Esophagus muscularis mucosa (tissue), 4 donors: ENCODE measurements at regions not wholly inside any gene's neighbourhood (a gene's known extent, or its start where the extent isn't known, plus 50 kb on each side); places are given as distances from the start of the nearest gene placed in this dataset.

ENCODE experiments used
- DNase-seq: peaks from one replicate; pipeline ENCODE4 v3.0.0-alpha.2; 2017; ENCODE audit errors: extremely low spot score
- H3K27ac ChIP-seq, 4 donors: fragments of 200-600 bp; sonication (generic); replicated peaks in 1 of 4; 1 replicate in 3 of 4; 2 replicates in 1 of 4; pipeline ENCODE4 v1.5.1; 2016 to 2019; ENCODE audit warnings: mild to moderate bottlenecking in 1 of 4
- H3K27me3 ChIP-seq, 4 donors: fragments of 200-600 bp; sonication (generic); one replicate each; pipeline versions ENCODE4 v1.5.1 to v1.6.0; 2016 to 2019
- H3K36me3 ChIP-seq, 4 donors: fragments of 200-600 bp; sonication (generic); one replicate each; pipeline ENCODE4 v1.5.1; 2016 to 2019
- H3K4me1 ChIP-seq, 4 donors: fragments of 200-600 bp; sonication (generic); one replicate each; pipeline ENCODE4 v1.5.1; 2016 to 2019
- H3K4me3 ChIP-seq, 4 donors: fragments of 200-600 bp; sonication (generic); 1 replicate in 2 of 4; 2 replicates in 2 of 4; pipeline ENCODE4 v1.5.1; 2016 to 2019; ENCODE audit warnings: mild to moderate bottlenecking in 4 of 4, moderate library complexity in 1 of 4
- H3K9me3 ChIP-seq, 4 donors: fragments of 200-600 bp; sonication (generic); 1 replicate in 3 of 4; 2 replicates in 1 of 4; pipeline ENCODE4 v1.5.1; 2016 to 2019
- CTCF ChIP-seq, 3 experiments: fragments of 200-600 bp in 2 of 3; fragments of 450-650 bp in 1 of 3; sonication (generic) in 2 of 3; IDR thresholded peaks; one replicate each; pipeline ENCODE4 v1.5.1; 2017 to 2019; ENCODE audit warnings: antibody characterized with exemption in 3 of 3, mild to moderate bottlenecking in 2 of 3, moderate library complexity in 1 of 3
- EP300 ChIP-seq: sonication (generic); formaldehyde crosslinking; IDR thresholded peaks from one replicate; pipeline ENCODE4 v1.6.1; 2017; ENCODE audit warnings: antibody characterized with exemption
- POLR2A ChIP-seq: fragments of 450-650 bp; IDR thresholded peaks from one replicate; pipeline ENCODE4 v1.6.1; 2017; ENCODE audit warnings: antibody characterized with exemption, moderate library complexity, mild to moderate bottlenecking, low read depth
- POLR2AphosphoS5 ChIP-seq, 2 donors: sonication (generic); formaldehyde crosslinking; IDR thresholded peaks; one replicate each; pipeline ENCODE4 v1.6.1; 2017; ENCODE audit warnings: antibody characterized with exemption in 2 of 2
- WGBS: methylation state at CpG from one replicate; pipeline ENCODE4 v1.1.5; 2018; 5-methylcytosine and 5-hydroxymethylcytosine counted together
- intact Hi-C: fragments of 100-400 bp; cut with DNase I; formaldehyde crosslinking; loops from one replicate; pipeline ENCODE4 v1.15.1; 2023

- no peaks in the 10 kb centered on the region for H3K4me1 ChIP-seq
- no peaks in the 10 kb centered on the region for H3K9me3 ChIP-seq
- no peak overlapping the region for H3K4me3 ChIP-seq
- 70% methylated on average over 4 of the region's 4 CpGs for WGBS
- H3K27me3 ChIP-seq: no peaks in the 10 kb centered on the region
- H3K27ac ChIP-seq: no peak overlapping the region
- intact Hi-C loops: no loop called here
- no peak for DNase-seq
- no peaks in the 10 kb centered on the region for H3K36me3 ChIP-seq
- no peak for TF ChIP-seq CTCF (IDR thresholded peaks at IDR 0.05)
- TF ChIP-seq POLR2A: no peak
- TF ChIP-seq POLR2AphosphoS5 (IDR thresholded peaks at IDR 0.05): no peak
- TF ChIP-seq EP300: no peak
These were observed 145.1 kb downstream of the CD24 start for GRCh38 chr6:106829451-106829850.

GRCh38 chr6:106827081-106827480, 147.4 kb downstream of the CD24 start:
- Histone ChIP-seq H3K27me3 (no peaks in the 10 kb centered on the region), H3K4me3 (no peak overlapping the region), H3K4me1 (no peaks in the 10 kb centered on the region), H3K27ac (no peak overlapping the region), H3K36me3 (no peaks in the 10 kb centered on the region), H3K9me3 (no peaks in the 10 kb centered on the region)
- DNase-seq: no peak
- WGBS: 89% methylated on average over 3 of the region's 3 CpGs
- TF ChIP-seq EP300 (no peak), CTCF (IDR thresholded peaks at IDR 0.05) (no peak), POLR2A (no peak), POLR2AphosphoS5 (IDR thresholded peaks at IDR 0.05) (no peak)
- intact Hi-C loops: no loop called here

GRCh38 chr6:106825156-106825555, 149.4 kb downstream of the CD24 start:
- 74% methylated on average over 2 of the region's 2 CpGs for WGBS
- Histone ChIP-seq H3K27ac (no peak overlapping the region), H3K4me1 (no peaks in the 10 kb centered on the region), H3K4me3 (no peak overlapping the region), H3K27me3 (no peaks in the 10 kb centered on the region), H3K9me3 (no peaks in the 10 kb centered on the region), H3K36me3 (no peaks in the 10 kb centered on the region)
- no peak for DNase-seq
- TF ChIP-seq POLR2AphosphoS5 (IDR thresholded peaks at IDR 0.05): no peak
- no peak for TF ChIP-seq POLR2A
- no peak for TF ChIP-seq EP300
- TF ChIP-seq CTCF (IDR thresholded peaks at IDR 0.05): no peak
- intact Hi-C loops: no loop called here

- Histone ChIP-seq H3K4me1 (no peaks in the 10 kb centered on the region), H3K27ac (no peak overlapping the region), H3K4me3 (no peak overlapping the region), H3K27me3 (no peaks in the 10 kb centered on the region), H3K9me3 (no peaks in the 10 kb centered on the region), H3K36me3 (no peaks in the 10 kb centered on the region)
- no peak for DNase-seq
- WGBS: 70% methylated on average over 7 of the region's 10 CpGs
- TF ChIP-seq POLR2A (no peak), POLR2AphosphoS5 (IDR thresholded peaks at IDR 0.05) (no peak), CTCF (IDR thresholded peaks at IDR 0.05) (no peak), EP300 (no peak)
- intact Hi-C loops: no loop called here
These were observed 150.7 kb downstream of the CD24 start for GRCh38 chr6:106823732-106824351.

GRCh38 chr6:106823058-106823457, 151.5 kb downstream of the CD24 start:
- no peak for DNase-seq
- intact Hi-C loops: no loop called here
- no peaks in the 10 kb centered on the region for H3K27me3 ChIP-seq

More at GRCh38 chr6:106823058-106823457, 151.5 kb downstream of the CD24 start:
- TF ChIP-seq CTCF (IDR thresholded peaks at IDR 0.05) (no peak), EP300 (no peak), POLR2A (no peak), POLR2AphosphoS5 (IDR thresholded peaks at IDR 0.05) (no peak)
- H3K36me3 ChIP-seq: no peaks in the 10 kb centered on the region
- no peaks in the 10 kb centered on the region for H3K9me3 ChIP-seq
- 83% methylated on average over 5 of the region's 5 CpGs for WGBS
- no peak overlapping the region for H3K27ac ChIP-seq
- H3K4me1 ChIP-seq: no peaks in the 10 kb centered on the region
- no peak overlapping the region for H3K4me3 ChIP-seq
